ENCODE measurements at regions not wholly inside any gene's neighbourhood (a gene's known extent, or its start where the extent isn't known, plus 50 kb on each side); places are given as distances from the start of the nearest gene placed in this dataset.

DNA sequence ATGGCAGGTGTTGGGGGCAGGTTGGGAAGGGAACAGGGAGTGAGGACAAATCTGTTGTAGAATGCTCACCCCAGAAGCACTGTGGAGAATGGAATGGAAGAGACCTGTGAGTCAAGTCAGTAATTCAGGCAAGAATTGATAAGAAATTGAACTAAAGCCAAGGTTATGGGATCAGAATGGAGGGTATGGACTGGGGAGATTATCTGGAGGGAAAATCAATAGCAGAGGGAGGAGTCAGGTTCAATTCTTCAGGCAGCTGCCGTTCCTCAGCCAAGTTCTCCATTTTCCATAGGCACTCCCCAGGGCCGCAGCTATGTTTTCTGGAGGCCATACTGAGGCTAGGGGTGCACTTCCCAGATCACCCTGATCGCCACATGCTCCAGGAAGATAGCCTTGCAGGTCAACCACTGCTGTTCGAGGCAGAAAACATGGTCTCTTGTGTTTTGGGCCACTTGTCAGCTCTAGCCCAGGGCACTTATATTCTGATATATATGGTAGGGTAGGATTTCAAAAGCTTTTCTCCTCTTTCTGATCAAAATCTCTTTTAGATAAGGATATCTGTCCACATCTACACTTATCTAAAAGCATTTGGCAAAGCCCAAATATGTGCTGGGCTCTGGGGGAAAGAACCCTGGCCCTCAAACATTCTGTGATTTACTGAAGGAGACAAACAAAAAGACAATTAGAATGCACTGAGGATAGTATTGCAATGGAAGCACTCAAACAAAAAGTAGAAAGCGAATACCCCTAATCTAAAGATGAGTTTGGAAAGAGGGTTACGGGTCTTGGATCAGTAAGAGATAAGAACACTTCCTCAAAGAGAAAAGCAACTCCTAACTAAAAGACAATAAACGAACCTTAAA is 92.3 kb downstream of the TMEM212 start:
- TF ChIP-seq, protein P1, sequence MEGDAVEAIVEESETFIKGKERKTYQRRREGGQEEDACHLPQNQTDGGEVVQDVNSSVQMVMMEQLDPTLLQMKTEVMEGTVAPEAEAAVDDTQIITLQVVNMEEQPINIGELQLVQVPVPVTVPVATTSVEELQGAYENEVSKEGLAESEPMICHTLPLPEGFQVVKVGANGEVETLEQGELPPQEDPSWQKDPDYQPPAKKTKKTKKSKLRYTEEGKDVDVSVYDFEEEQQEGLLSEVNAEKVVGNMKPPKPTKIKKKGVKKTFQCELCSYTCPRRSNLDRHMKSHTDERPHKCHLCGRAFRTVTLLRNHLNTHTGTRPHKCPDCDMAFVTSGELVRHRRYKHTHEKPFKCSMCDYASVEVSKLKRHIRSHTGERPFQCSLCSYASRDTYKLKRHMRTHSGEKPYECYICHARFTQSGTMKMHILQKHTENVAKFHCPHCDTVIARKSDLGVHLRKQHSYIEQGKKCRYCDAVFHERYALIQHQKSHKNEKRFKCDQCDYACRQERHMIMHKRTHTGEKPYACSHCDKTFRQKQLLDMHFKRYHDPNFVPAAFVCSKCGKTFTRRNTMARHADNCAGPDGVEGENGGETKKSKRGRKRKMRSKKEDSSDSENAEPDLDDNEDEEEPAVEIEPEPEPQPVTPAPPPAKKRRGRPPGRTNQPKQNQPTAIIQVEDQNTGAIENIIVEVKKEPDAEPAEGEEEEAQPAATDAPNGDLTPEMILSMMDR (IDR thresholded peaks at IDR 0.05) = no peak
- TF ChIP-seq POLR2A (IDR thresholded peaks at IDR 0.05) = no peak
- Histone ChIP-seq H3K4me1 (no peaks in the 10 kb centered on the region), H3K27ac (no peak overlapping the region), H3K36me3 (no peaks in the 10 kb centered on the region), H3K9me3 (no peaks in the 10 kb centered on the region), H3K27me3 (no peaks in the 10 kb centered on the region), H3K4me3 (no peak overlapping the region)
- intact Hi-C loops (cut with DNase I; ENCODE audit: low total_unique reads) = no loop called here
- DNase-seq = no peak

DNA sequence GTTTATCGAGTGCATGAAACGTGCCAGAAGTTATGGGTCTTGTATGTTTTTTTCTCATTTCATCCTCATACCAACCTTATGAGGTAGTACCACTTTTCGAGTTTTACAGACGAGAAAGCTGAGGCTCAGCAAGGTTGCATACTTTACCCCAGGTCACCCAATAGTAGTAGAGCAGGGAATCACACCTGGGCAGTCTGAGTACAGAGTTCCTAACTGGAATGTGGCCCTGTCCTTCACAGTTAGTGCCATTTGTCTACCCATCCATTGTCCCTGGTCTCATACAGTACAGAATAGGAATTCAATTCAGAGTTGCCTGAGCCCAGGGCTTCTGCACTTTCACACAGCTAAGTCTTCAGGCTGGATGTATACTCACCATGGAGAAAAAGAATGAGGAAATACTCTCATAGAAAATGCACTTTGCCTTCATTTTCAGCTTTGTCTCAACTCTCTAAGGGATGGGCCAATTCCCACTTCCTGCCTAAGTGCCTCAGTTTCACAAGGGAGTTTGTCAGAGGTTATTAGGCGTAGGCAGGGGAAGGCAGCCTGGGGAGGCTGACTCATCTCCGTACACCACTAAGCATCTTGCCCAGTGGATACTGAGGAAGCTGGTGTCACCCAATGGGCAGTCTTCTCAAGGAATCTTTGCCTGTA is 93.2 kb downstream of the TMEM212 start:
- DNase-seq = no peak
- Histone ChIP-seq H3K4me1 (no peaks in the 10 kb centered on the region), H3K27me3 (no peaks in the 10 kb centered on the region), H3K27ac (no peak overlapping the region), H3K4me3 (no peak overlapping the region), H3K9me3 (no peaks in the 10 kb centered on the region), H3K36me3 (no peaks in the 10 kb centered on the region)
- TF ChIP-seq, protein P1 (IDR thresholded peaks at IDR 0.05) = no peak
- no peak for TF ChIP-seq POLR2A (IDR thresholded peaks at IDR 0.05)
- intact Hi-C loops (cut with DNase I; ENCODE audit: low total_unique reads) = no loop called here

DNA sequence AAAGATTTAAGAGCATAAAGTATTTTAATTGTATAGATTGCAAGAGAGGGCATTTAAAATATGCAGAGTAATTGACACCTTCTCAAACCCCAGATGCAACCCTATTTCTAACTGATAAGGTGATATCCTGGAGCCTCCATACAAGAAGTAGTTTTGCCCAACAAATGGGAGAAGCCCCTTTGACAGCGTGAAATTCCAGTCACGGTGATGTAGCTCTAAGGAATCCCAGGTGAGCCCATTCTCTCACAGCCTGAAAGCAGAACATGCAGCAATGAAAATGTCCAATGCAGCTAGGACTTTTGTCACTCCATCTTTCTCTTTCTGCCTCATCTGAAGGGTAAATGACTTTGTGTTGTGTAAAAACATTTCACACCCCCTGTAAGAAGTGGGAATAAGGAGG is 96.4 kb downstream of the TMEM212 start:
- DNase-seq = no peak
- intact Hi-C loops (cut with DNase I; ENCODE audit: low total_unique reads) = no loop called here
- Histone ChIP-seq H3K4me1 (no peaks in the 10 kb centered on the region), H3K9me3 (no peaks in the 10 kb centered on the region), H3K36me3 (no peaks in the 10 kb centered on the region), H3K27me3 (no peaks in the 10 kb centered on the region), H3K4me3 (no peak overlapping the region), H3K27ac (no peak overlapping the region)
- TF ChIP-seq POLR2A (IDR thresholded peaks at IDR 0.05) = no peak
- TF ChIP-seq, protein P1 (IDR thresholded peaks at IDR 0.05) = no peak

DNA sequence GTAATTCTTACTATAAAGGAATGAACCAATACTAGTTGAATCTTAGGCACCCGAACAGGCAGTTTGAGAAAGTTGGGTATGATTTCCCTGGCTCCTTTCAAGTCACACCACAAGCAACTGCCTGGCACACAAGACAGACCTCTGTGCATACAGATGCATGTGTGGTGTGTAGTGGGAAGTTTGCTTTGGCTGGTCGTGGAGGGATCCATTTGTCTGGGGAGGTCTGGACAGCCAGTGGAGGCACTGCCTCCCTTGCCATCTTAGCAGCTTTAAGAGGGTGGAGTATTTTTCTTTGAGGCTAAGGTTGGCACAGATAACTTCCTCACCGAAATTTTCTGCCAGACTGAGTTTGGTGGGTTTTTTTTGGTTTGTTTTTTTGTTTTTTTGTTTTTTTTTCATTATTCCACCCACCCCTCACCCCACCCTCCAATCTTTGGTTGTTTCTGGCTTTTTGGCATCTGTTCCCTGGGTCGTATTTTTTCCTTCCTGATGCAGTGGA is 97.1 kb downstream of the TMEM212 start:
- Histone ChIP-seq H3K27ac (no peak overlapping the region), H3K4me1 (no peaks in the 10 kb centered on the region), H3K9me3 (no peaks in the 10 kb centered on the region), H3K27me3 (no peaks in the 10 kb centered on the region), H3K36me3 (no peaks in the 10 kb centered on the region), H3K4me3 (no peak overlapping the region)
- DNase-seq = no peak
- TF ChIP-seq POLR2A (IDR thresholded peaks at IDR 0.05) = no peak
- TF ChIP-seq, protein P1 (IDR thresholded peaks at IDR 0.05) = no peak
- intact Hi-C loops (cut with DNase I; ENCODE audit: low total_unique reads) = no loop called here

All from uterus (tissue), 3 donors.